ENCODE measurements at regions not wholly inside any gene's neighbourhood (a gene's known extent, or its start where the extent isn't known, plus 50 kb on each side); places are given as distances from the start of the nearest gene placed in this dataset.

DNA sequence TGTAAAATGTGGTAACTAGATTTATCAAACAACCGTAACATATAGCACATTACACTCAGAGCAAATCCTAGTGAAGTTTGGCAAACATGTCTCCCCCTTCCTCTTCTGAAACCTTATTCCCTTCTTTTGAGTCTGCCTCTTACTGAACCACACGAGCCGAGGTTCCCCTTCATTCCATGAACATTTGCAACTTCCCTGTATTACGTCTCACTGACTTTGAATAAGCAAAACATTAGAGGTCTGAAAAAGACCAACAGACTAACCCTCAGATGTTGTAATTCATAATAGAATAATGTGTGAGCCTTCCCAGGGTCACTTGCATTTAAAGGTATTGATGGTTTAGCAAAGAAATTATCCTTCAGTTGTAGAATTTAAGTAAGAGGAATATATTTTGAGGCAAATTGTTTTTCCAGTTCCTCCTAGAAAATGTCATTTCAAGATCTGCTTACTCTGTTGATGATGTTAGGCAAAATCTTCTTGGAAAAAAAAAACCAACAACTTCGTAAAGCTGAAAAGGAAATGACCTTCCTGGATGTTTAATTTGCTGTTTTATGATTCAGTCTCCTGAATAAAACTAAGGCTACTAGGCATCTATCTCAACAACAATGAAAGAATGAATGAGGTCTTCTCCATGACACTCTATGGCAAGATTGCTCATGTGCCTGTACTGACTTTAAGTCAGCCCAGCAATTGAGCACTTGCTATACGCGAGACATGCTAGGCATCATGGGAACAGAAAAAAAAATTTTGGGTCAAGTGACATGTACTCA lies 296.9 kb upstream of the NECTIN3 start:
- FAIRE-seq, result no peak

- no peak for FAIRE-seq
Measured at GRCh38 chr3:110779581-110779980, 292.0 kb upstream of the NECTIN3 start.

GRCh38 chr3:110783541-110783940 lies 288.1 kb upstream of the NECTIN3 start:
- FAIRE-seq, result no peak

- FAIRE-seq, result no peak
Measured at GRCh38 chr3:110788794-110789193, 282.8 kb upstream of the NECTIN3 start.

- FAIRE-seq, result no peak
Measured at GRCh38 chr3:110789315-110789714, 282.3 kb upstream of the NECTIN3 start.

DNA sequence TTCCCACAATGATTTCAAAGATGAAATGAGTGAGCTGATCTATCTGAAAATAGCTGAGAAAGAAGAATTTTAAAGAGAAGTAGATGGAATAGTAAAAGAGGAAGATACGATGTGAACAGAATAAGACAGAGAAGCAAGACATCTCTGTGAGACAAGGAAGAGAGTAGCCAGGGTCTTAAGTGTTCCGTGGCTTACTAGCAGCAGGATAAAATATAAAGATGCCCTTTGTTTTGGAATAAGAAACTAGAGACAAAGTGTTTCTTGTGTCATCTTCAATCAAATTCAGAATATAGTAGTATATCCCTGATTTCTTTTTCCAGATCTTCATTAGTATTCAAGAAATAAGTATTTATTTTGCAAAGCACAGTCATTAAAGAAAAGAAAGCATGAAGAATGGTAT lies 281.0 kb upstream of the NECTIN3 start:
- FAIRE-seq, result no peak

GRCh38 chr3:110791995-110792686 lies 279.5 kb upstream of the NECTIN3 start:
- FAIRE-seq, result no peak

GRCh38 chr3:110793611-110794010 lies 278.0 kb upstream of the NECTIN3 start:
- no peak for FAIRE-seq

DNA sequence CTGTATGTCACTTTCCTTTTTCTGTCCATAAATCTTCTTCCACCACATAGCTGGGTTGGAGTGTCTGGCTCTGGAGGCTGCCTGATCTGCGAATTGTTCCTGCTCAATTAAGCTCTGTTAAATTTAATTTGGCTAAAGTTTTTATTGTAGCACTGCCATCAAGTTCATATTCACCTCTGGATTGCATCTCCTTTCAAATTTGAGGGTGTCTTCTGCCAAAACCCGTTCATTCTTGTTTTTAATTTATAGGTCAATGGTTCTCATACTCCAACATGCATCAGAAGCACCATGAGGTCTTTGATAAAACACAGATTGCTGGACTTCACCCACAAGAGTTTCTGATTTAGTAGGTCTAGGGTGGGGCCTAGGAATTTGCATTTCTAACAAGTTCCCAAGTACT lies 276.5 kb upstream of the NECTIN3 start:
- FAIRE-seq, result no peak

- no peak for FAIRE-seq
Measured at GRCh38 chr3:110799271-110799670, 272.3 kb upstream of the NECTIN3 start.

DNA sequence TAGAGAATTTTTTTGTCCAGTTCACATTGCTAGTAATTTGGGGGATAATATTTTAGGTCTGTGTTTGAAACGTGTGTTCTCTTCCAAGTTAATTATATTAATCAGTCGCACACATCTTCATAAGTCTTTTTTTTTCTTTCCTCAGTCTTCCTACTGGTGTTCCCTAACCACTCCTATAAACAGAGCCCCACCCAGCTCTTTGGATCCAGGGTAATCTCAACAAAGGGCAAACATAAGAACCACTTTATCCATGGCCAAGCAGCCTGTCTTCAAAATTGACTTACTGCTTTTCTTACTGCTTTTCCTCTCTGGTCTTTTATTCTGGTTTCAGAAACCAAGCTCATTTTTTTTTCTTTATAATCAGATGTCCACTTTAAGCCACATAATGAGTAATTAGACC lies 266.8 kb upstream of the NECTIN3 start:
- no peak for FAIRE-seq

DNA sequence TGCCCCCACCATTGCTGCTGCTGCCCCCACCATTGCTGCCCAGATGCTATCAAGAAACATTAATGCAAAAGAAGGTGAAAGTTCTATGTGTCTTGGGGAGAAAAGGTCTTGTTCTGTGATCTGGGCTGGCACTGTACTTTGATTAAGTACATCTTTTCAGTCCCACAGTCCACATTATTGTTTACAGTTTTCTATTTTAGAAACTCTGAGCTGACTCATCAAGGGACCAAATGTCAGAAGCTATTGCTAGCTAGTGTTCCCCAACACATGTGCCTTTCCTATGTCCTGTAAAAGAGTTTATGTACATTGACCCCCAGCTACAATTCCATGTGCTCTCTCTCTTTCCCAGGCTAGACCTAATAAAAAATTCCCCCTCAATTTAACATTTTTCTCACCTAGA lies 264.7 kb upstream of the NECTIN3 start:
- FAIRE-seq, result no peak

DNA sequence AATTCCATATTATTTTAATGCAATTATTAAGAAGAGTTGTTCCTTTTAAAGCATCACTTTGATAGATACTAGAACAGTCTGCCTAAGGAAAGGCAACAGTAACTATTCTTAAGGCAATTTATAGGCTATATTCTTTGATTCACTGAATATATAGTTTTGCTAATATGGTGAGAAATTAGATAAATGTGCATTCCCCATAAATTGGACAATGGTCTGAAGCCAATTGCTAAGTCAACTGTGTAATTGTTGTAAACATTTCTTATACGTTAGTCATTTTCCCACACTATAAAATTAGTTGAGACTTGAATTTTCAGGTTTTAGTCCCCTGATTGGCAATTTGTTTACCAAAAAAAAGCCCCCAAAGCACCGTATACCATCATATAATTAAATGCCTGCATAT lies 263.0 kb upstream of the NECTIN3 start:
- no peak for FAIRE-seq

- FAIRE-seq, result no peak
Measured at GRCh38 chr3:110810356-110810755, 261.3 kb upstream of the NECTIN3 start.

DNA sequence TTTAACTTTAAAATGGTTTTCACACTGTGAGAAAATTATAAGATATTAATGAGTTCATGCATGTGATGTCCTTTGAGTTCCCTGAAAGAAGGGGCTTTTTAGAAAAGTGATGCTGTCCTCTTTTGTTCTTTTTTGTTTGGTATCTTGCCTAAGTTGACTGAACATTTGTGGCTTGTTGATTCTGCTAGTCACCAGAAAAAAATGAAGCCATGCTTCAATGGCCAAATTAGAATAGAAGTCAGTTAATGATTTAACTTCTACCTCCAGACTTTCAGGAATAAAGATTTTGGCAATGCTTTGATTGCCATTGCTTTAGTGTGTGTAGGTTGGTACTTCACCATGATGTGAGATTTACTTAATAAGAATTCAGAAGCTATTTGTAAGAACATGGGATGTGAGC lies 260.6 kb upstream of the NECTIN3 start:
- FAIRE-seq, result no peak

GRCh38 chr3:110813541-110813940 lies 258.1 kb upstream of the NECTIN3 start:
- FAIRE-seq, result no peak

DNA sequence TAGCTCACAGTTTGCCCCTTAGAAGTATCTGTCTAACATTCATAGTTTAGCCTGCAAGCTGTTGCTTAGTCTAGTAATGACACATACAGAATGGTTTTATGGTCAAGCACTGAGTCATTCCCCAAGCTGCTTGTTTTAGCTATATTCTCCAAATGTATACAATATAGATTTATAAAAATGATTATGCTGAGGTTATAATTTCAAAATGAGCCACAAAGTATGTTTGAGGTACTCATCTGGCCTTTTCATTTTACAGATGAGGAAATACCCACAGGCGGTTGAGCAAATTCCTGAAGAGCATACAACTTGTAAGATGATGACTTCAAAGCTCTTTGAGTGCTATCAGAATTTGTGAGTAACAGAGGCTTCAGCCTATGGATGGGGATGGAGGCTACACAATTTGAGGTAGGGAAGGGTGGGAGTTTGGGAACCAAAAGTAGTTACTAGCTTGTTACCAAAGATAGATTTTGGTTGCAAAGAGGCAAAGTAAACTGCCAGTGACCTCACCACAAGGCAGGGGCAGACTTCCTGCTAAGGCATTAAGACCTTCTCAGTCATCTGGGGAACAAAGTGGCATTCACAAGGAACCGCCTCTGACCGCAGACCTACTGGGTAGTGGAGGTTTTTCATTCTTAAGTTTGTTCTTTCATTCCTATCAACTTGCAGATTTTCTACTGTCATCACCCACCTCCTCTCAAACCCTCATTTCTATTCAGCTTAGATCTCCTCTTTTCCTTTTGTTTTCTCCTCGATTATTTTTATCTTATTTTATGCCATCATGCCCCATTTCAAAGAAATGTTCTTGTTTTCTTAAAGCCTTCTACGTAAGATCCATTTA lies 257.2 kb upstream of the NECTIN3 start:
- no peak for FAIRE-seq

DNA sequence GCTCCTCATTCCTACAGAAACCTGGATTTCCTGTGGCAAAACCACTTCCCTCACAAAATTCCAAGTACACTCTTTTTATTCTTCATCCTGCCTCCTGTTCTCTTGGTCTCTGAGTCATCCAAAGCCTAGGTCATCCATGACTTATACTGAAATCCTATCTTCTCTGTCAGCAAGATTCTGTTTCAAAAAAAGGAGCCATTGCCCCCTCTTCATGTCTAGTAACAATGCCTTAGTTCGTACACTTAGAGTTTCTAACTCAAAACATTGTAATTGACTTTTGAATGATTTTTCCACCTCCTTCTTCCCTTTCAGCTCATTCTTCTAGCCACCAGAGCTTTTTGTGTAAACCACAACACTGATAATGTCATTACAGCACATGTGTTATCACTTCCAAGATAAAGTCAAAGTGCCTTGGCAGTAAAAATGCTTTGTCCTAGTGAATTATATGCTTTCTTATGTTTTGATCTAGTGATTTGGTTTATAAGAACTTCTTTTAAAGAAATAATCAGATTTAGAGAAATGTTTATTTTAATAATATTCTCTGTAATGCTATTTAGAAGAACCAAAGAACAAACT lies 256.5 kb upstream of the NECTIN3 start:
- no peak for FAIRE-seq

DNA sequence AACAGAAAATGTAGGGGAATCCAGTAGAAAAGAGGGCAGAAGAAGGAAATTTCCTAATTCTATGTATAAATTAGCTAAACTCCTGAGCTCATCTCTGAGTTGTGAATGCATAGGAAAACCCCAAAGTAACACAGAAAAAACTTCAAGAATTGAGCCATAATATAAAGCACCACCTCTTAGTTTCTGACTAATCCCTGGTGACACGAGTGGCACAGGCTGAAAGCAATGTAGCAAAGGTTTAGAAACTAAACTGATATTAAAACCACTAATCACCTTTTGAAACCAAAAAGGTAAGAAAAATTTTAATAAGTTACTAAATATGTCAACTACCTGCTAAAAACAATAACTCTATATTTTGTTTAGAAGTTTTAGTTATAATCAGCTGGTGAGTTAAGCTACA lies 255.6 kb upstream of the NECTIN3 start:
- no peak for FAIRE-seq

DNA sequence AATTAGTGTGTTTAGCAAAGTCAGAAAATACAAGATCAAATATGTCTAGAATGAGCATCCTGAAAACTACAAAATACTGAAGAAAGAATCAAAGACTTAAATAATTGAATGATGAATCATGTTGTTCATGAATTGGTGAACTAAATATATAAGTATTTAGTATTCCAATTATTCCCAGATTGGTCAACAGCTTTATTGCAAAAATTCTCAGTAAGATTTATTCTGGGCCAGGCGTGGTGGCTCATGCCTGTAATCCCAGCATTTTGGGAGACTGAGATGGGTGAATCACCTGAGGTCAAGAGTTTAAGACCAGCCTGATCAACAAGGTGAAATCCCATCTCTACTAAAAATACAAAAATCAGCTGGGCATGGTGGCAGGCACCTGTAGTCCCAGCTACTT lies 250.0 kb upstream of the NECTIN3 start:
- FAIRE-seq, result no peak

GRCh38 chr3:110822971-110823370 lies 248.6 kb upstream of the NECTIN3 start:
- FAIRE-seq, result no peak

DNA sequence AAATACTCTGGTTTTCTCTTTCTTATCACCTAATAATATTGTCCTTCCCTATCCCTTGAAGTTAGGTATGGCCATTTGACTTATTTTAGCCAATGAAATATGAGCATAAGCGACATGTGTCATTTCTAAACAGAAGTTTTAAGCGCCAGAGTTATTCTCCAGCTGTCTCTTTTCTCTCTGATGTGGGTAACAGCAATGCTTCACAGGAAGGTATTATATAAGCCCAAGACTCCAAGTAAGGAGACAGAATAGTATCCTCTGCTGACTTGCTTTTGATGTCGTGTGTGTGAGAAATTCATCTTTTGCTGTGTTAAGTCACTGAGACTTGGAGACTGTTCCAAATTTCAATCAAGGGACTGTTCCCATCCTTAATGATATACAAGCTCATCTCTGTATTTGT lies 224.6 kb upstream of the NECTIN3 start:
- no peak for FAIRE-seq

DNA sequence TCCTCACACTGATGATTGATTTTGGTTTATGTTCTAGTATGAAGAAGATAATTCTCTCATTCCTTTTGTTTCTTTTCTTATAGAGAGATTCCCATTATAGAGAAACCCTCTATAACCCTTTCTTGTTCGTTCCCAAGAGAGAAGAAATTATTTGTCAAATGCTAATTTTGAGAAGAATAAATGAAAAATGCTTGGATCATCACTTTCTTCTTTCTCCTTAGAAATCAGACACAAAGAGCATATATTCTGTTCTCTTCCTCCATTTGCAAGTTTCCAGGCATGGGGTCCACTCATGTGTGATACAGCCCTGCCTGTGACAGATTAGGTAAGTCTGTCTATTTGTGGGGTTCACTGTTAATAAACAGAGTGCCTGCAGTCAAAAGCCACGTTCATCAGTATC lies 222.6 kb upstream of the NECTIN3 start:
- no peak for FAIRE-seq
